Ovary (tissue), 7 donors: ENCODE measurements at regions not wholly inside any gene's neighbourhood (a gene's known extent, or its start where the extent isn't known, plus 50 kb on each side); places are given as distances from the start of the nearest gene placed in this dataset.
A peak's percentile ranks its signal among the peaks of the same experiment; 100 is the strongest.

ENCODE experiments used
- DNase-seq, 5 donors: peaks; one replicate each; pipeline ENCODE4 v3.0.0-alpha.2; 2019 to 2020
- H3K27ac ChIP-seq, 2 donors: fragments of 200-600 bp; one replicate each; pipeline versions ENCODE4 v1.5.1 to v1.8.0; 2019 to 2022
- H3K27me3 ChIP-seq: fragments of 200-600 bp; one replicate; pipeline ENCODE4 v1.8.0; 2022
- H3K36me3 ChIP-seq: fragments of 200-600 bp; sonication (generic); one replicate; pipeline ENCODE4 v1.5.1; 2019
- H3K4me1 ChIP-seq: one replicate; pipeline ENCODE4 v1.8.1; 2013; ENCODE audit warnings: mild to moderate bottlenecking, moderate library complexity; ENCODE audit not compliant: insufficient read depth
- H3K4me3 ChIP-seq: fragments of 200-600 bp; sonication (generic); one replicate; pipeline ENCODE4 v1.5.1; 2017
- H3K9me3 ChIP-seq, 2 donors: fragments of 200-600 bp in 1 of 2; sonication (generic) in 1 of 2; one replicate each; pipeline versions ENCODE4 v1.5.1 to v1.8.1; 2013 to 2019; ENCODE audit warnings: mild to moderate bottlenecking in 1 of 2, moderate library complexity in 1 of 2
- EP300 ChIP-seq: sonication (generic); formaldehyde crosslinking; IDR thresholded peaks from one replicate; pipeline ENCODE4 v1.6.1; 2017; ENCODE audit warnings: antibody characterized with exemption
- POLR2A ChIP-seq: fragments of 450-650 bp; IDR thresholded peaks from one replicate; pipeline ENCODE4 v1.6.1; 2017; ENCODE audit warnings: antibody characterized with exemption, mild to moderate bottlenecking, moderate library complexity
- WGBS, 3 donors: extraction: QIAGEN DNeasy Blood & Tissue Kit in 1 of 3; methylation state at CpG; one replicate each; pipeline versions ENCODE4 v1.1.5 to v1.1.7; 2013 to 2017; 5-methylcytosine and 5-hydroxymethylcytosine counted together
- intact Hi-C, 4 donors: fragments of 100-400 bp; cut with DNase I; formaldehyde crosslinking; loops; one replicate each; pipeline versions ENCODE4 v1.11.0 to v1.15.1; 2022 to 2023
- TF ChIP-seq, protein P1 (sequence below), 3 donors: fragments of 450-650 bp in 2 of 3; fragments of 200-600 bp in 1 of 3; IDR thresholded peaks; one replicate each; pipeline versions ENCODE4 v1.5.1 to v1.8.0; 2016 to 2022; ENCODE audit warnings: antibody characterized with exemption in 3 of 3, mild to moderate bottlenecking in 1 of 3
- donor health status: DM: no; HTN: no; CAD: no; lungs with moderate emphysema.
- donor health status: DM: no; HTN: no; CAD: no.
- donor health status: Bipolar disorder and iron deficiency.
- donor health status: DM: no; HTN: no; CAD: no.
- donor health status: DM: yes; HTN: yes; CAD: no.

- H3K9me3 ChIP-seq: no peaks in the 10 kb centered on the region
- TF ChIP-seq, protein P1, sequence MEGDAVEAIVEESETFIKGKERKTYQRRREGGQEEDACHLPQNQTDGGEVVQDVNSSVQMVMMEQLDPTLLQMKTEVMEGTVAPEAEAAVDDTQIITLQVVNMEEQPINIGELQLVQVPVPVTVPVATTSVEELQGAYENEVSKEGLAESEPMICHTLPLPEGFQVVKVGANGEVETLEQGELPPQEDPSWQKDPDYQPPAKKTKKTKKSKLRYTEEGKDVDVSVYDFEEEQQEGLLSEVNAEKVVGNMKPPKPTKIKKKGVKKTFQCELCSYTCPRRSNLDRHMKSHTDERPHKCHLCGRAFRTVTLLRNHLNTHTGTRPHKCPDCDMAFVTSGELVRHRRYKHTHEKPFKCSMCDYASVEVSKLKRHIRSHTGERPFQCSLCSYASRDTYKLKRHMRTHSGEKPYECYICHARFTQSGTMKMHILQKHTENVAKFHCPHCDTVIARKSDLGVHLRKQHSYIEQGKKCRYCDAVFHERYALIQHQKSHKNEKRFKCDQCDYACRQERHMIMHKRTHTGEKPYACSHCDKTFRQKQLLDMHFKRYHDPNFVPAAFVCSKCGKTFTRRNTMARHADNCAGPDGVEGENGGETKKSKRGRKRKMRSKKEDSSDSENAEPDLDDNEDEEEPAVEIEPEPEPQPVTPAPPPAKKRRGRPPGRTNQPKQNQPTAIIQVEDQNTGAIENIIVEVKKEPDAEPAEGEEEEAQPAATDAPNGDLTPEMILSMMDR (IDR thresholded peaks at IDR 0.05): no peak
- no peak for TF ChIP-seq EP300
- TF ChIP-seq POLR2A: no peak
- WGBS, 3 donors: 65 to 72% (median 68%) methylated on average over 10 to 12 of the region's 12 CpGs
- no peaks in the 10 kb centered on the region for H3K27me3 ChIP-seq
- H3K4me3 ChIP-seq: no peak overlapping the region
- H3K4me1 ChIP-seq: no peaks in the 10 kb centered on the region
- DNase-seq: no peak
- H3K27ac ChIP-seq: no peak overlapping the region
- H3K36me3 ChIP-seq: no peaks in the 10 kb centered on the region
- intact Hi-C loops: loop anchor here (10.0 kb wide), 4 partner anchors 353 to 1033 kb away; partner anchors contain the start of gene ZEB1 (in 2 of the 4)
Observed at GRCh38 chr10:30781670-30782121, 152.1 kb upstream of the LYZL2 start.

GRCh38 chr10:30778769-30779168 is 149.2 kb upstream of the LYZL2 start:
- TF ChIP-seq EP300 (no peak), POLR2A (no peak)
- TF ChIP-seq, protein P1 (IDR thresholded peaks at IDR 0.05): no peak
- H3K4me3 ChIP-seq: no peak overlapping the region
- 0 to 93% (median 92%) methylated on average over 1 of the region's 1 CpG for WGBS, 3 donors
- no peaks in the 10 kb centered on the region for H3K9me3 ChIP-seq
- DNase-seq: no peak
- no peaks in the 10 kb centered on the region for H3K36me3 ChIP-seq
- H3K4me1 ChIP-seq: no peaks in the 10 kb centered on the region
- no peak overlapping the region for H3K27ac ChIP-seq
- H3K27me3 ChIP-seq: no peaks in the 10 kb centered on the region
- intact Hi-C loops: no loop called here

DNA sequence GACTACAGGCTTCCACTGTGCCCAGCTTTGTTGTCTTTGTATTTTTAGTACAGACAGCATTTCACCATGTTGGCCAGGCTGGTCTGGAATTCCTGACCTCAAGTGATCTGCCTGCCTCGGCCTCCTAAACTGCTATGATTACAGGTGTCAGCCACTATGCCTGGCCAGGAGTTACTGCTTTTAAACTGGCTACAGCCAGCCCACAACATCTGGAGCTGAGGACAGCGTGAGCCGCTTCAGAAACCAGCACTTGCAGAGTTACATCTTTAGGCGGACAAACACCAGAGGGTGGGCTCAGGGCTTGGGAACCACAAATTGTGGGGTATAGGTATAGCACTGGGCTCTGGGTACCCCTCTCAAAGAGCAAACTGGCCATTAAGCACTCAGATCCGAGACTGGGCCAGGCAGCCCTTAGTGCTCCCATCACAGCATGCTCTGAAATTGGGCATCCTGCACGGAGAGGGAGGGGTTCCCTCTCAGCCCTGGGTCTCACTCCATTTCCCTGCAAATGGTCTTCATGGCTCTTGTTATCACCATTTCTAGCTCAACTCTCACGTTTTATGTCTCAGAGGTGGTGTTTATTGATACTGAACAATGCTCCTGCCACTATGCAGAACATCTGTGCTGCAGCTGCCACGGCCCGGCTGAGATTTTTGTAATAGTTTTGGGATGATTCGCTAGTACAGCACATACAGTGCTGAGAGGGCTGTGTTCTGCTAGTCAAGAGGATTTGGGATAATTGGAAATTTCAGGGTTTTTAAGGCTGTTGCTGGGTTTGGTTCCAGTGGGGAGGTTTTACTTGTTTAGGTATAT is 146.4 kb upstream of the LYZL2 start:
- intact Hi-C loops: no loop called here
- H3K27ac ChIP-seq: no peak overlapping the region
- H3K9me3 ChIP-seq: no peaks in the 10 kb centered on the region
- H3K27me3 ChIP-seq: no peaks in the 10 kb centered on the region
- WGBS, 3 donors: 21 to 32% (median 32%) methylated on average over 10 of the region's 10 CpGs
- H3K4me1 ChIP-seq: no peaks in the 10 kb centered on the region
- H3K4me3 ChIP-seq: no peak overlapping the region
- peak in 1 of 5 donors; percentile 48 for DNase-seq
- TF ChIP-seq, protein P1 (IDR thresholded peaks at IDR 0.05): no peak
- TF ChIP-seq POLR2A: no peak
- H3K36me3 ChIP-seq: no peaks in the 10 kb centered on the region

- Histone ChIP-seq H3K27me3 (no peaks in the 10 kb centered on the region), H3K27ac (no peak overlapping the region), H3K4me3 (no peak overlapping the region), H3K9me3 (no peaks in the 10 kb centered on the region), H3K4me1 (no peaks in the 10 kb centered on the region), H3K36me3 (no peaks in the 10 kb centered on the region)
- TF ChIP-seq, protein P1 (IDR thresholded peaks at IDR 0.05): no peak
- no peak for TF ChIP-seq POLR2A
- no peak for TF ChIP-seq EP300
- no peak for DNase-seq
- WGBS, 3 donors: 93 to 95% (median 95%) methylated on average over 10 of the region's 10 CpGs
- intact Hi-C loops: no loop called here
Observed at GRCh38 chr10:30774261-30774660, 144.7 kb upstream of the LYZL2 start.
